NCI-H446 treated with DMSO at 0.1 percent for 48 hours (cell line): ENCODE measurements at regions not wholly inside any gene's neighbourhood (a gene's known extent, or its start where the extent isn't known, plus 50 kb on each side); places are given as distances from the start of the nearest gene placed in this dataset.

Experiments
- DNase-seq: peaks from one replicate; lab custom pipeline; 2025; lab: John Stamatoyannopoulos, UW

DNA sequence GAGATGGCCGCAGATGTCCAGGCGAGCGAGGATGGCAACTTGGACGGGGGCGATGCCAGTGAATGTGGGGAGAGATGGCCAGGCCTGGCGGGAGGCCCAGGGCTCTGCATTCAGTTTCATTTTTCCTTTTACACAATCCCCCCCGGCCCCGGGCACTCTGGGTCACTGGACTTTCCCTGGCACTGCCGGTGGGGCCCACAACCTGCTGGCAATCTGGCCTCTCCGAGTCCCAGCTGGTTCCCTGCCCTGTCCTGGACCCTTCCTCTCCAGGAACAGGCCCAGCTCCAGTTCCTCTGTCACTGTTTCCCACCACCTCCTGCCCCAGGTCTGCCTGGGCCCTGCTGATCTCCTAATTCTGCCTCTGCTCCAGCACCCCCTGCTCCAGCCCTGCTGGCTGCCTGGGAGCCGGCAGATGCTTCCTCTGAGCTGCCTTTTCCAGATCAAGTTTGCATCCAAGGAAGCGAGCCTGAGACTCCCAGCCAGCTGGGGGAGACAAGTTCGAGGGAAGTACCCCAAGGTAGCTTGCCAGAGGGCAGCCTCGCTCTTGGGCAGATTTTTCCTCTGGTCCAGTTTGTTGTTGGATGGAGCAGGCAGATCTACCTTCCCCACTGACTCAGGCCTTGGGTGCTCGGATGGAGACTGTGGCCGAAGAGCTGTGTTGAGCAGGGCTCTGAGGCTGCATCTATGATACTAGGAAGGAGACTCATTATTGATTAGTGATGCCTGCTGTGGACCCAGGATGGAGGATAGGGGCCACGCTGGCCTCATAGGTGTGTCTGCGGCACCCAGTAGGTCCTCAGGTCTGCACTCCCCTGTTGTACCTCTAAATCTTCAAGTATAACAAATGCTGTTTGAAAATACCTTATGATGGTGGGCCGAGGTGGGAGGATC lies 83.2 kb downstream of the CEBPB start:
- no peak for DNase-seq

DNA sequence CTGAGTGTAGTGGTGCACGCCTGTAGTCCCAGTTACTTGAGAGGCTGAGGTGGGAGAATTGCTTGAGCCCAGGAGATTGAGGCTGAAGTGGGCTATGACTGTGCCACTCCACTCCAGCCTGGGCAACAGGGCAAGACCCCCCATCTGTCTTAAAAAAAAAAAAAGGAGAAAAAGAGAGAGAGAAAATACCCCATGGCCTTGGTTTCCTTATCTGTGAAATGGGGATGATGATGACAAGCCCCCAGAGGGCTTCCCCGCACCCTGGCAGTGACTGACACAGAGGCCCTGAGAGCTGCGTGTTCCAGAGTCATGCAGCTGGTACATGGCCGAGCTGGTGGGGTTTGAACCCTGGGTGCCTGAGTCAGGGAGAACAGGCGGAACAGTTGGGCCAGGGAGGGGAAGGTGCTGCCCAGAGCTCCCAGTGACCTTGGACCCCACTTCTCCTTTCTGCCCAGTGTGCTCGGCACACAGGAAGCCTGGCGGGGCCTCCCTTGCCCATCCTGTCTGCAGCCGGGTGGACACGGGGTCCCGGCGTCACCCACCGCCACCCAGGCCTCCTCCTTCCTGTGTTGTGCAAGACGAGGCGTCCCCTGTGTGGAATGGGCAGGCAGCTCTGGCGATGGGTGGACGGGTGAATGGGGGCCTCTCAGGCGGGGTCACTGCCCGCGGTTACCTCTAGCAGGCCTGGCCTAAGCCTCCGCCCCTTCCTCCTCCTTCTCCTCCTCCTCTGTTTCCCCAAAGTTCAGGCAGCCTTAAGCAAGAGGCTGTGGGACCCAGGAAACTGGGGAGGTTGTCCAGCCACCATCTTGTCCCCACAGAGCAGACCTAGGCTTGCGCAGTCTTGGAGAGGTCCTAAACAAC lies 84.2 kb downstream of the CEBPB start:
- no peak for DNase-seq

DNA sequence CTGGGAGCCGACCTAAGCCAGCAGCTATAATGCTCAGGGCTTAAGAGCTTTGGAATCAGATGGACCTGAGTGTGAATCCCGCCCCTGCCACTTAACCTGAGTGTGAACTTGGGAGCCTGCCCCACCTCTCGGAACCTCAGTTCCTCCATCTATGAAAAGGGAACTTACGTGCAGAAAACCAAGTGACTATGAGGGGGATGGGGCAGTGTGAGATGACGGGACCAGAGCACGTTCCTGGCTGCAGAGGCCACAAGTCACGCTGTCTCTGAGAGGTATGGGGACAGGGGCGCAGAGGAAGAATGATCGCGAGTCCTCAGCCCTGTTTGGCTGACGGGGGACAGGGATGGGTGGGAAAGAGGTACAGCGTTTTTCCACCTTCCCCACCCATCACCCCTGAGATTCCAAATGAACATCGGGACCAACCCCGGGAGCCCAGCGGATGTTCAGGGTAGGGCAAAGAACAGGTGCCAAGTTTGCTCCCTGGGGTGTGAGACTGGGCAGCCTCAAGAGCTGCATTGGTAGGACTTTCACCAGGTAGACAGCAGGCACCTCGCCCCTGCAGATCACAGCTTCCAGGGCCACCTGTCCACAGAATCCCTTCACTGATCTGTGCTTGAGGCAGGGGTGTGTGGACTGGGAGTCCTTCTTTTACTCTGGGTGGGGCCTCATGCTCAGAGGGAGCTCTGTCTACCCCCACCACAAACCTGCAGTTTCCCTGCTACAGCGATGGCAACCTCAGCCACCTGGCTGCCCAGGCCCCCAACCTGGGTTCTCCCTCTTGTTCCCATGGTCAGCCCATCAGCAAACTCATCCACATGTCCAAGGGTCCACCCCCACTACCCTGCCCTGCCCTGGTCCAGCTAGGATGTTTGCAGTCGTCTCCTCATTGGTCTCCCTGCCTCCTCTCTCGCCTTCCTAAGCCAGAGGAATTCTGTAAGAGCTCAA lies 85.8 kb downstream of the CEBPB start:
- DNase-seq, result no peak

DNA sequence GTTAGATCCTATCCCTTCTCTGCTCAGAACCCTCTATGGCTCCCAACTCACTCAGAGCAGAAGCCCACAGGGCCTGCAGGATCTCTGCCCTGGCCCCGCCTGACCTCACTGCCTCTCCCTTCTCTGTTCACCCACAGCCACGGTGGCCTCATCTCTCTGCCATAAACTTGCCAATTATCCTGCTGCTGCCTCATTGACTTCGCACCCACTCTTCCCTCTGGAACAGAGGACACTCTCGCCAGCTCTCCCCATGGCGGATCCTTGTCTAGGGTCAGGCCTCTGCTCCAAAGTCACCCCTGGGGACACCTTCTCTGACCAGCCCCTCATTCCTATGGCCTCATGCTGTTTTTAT lies 86.4 kb downstream of the CEBPB start:
- DNase-seq, result no peak

DNA sequence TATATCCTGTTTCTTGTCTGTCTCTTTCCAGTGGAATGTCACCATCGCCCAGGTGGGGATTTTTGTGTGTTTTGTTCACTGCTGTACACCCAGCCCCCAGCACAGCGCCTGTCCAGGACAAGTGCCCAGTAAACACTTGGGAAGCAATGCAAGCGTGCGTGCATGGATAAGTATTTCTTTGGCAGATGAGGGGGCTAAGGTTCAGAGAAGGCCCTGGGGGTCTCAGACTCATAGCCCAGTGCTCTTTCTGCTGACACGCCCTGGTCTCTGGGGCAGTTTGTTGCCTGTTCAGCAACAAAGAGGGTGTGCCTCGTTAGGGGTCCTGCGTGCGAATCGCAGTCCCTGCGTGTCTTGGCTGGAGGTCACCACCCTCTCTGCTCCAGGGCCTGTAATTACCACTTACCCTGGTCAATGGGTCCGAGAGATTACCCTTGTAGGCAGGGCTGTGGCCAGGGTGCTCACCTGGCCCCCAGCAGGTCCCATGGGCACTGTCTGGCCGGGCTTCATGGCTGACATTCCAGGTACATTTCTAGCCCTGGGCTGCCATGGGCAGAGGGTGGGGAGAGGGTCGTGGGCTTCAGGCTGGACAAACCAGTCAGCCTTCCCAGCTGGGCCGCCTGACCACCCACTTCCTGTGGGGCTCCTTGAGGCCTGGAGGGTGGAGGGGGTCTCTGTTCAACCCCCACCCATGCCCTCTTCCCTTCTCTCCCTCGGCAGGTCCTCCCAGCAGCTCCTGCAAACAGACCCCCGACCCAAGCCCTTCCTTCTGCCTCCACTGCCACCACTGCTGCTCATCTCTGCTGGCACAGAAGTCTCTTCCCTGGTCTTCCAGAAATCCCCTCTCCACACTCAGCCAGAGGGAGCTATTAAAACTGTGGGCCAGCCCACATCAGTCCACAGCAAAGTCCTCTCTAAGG lies 87.1 kb downstream of the CEBPB start:
- DNase-seq, result no peak

DNA sequence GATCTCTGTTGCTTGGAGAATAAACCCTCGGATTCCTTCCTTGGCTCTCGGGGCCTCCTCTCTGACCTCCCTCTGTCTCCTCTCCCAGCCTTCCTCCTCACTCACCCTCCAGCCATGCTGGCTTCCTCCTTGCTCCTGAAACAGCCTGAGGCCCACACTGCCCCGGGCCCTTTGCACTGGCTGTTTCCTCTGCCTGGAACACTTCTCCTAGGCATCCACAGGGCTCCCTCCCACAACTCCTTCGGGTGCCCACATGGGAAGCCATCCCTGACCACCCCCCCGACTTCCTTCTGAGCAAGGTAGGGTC lies 87.7 kb downstream of the CEBPB start:
- no peak for DNase-seq

DNA sequence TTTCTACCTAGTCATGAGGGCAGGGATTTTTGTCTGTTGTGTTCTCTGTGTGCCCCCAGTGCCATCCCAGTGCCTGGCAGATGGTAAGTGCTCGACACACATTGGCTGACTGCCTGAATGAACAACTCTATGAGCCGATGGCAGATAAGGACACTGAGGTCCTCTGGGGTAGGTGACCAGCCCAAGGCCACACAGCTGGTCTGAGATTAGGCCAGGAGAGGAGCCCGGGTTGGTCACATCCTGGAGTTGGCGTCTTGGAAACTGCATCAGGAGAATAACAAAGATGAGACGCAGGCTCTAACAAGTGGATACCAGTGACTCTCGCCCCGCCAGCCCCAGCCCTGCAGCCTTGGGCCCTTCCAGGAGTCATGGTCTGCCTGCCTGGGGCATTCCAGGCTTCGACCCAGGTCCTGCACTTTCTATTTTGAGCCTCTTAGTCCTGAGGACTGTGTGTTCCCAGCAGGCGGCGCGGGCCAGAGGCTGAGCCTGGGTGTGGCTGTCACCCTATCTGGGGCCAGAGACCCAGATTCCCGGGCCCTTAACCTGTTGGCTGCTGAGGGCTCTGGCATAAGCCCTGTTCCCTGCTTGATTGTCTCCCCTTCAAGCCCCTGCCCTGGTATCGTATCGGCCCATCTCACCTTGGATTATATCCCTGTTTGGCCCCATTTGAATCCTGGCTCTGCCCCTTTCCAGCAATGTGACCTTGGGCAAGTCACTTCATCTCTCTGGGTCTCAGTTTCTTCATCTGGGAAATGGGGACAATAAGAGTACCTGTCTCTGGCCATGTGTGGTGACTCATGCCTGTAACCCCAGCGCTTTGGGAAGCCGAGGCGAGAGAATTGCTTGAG lies 88.3 kb downstream of the CEBPB start:
- DNase-seq, result no peak

DNA sequence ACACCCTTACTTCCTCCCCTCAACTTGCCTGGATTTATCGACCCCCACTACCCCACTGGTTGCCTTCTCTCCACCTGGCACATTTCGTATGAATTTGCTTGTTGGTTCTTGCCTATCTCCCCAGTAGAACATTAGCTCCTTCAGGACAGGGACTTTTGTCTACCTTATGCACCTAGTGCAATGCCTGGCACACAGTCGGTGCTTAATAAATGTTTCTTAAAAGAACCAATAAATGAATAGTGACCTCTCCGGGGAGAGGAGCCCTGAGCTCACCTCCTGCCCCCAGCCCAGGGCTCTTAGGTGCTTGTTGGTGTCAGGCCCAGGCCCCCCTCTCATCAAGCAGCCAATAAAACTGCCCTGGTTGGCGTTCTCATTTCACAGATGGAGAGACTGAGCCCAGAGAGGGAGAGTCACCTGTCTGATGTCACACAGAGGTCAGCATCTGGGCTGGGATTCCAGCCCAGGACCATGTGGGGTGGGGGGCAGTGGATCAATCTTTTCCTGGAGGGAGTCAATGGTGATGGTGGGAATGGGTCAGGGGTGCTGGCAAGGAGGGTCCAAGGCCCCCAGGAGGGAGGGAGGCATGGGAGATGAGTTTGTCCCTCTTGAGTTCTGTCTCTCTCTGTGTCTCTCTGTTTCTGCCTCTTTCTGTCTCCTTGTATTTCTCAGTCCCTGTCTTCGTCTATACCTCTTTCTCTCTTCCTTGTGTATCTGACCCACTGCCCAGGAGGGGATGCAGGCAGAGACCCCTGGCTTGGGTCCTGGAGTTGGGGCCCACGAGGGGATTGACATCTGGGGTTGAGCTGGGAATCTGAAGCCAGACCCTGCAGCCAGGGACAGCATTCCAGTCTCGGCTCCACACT lies 89.6 kb downstream of the CEBPB start:
- no peak for DNase-seq

DNA sequence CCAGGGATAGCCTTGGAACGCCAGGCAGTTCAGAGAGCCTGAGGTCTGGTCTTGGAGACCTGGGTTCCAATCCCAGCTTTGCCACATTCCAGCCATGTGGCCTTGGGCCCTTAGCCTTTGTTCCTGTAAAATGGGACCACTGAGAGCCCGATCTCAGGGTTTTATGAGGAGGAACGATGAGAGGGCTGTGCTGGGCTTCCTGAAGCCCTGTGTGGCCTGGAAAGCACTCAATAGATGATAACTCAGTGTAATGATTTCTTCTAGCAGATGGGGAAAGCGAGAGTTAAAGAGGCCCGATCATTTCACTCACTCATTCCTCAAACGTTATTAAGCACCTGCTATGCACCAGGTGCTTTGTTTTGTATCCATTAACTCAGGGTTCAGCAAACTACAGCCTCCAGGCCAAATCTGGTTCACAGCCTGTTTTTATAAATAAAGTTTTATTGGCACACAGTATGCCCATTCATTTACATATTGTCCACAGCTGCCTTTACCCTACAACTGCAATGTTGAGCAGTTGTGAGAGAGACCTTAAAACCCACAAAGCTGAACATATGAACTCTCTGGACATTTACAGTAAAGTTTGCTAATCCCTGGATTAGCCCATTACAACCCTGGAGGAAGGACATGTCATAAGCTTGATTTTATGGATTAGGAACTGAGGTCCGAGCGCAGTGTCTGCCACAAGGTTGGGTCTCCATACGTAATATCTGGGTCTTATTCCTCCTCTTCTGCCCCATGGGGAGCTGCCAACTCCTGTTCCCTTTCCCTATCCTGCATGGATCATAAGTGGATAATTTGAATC lies 90.4 kb downstream of the CEBPB start:
- DNase-seq, result no peak

DNA sequence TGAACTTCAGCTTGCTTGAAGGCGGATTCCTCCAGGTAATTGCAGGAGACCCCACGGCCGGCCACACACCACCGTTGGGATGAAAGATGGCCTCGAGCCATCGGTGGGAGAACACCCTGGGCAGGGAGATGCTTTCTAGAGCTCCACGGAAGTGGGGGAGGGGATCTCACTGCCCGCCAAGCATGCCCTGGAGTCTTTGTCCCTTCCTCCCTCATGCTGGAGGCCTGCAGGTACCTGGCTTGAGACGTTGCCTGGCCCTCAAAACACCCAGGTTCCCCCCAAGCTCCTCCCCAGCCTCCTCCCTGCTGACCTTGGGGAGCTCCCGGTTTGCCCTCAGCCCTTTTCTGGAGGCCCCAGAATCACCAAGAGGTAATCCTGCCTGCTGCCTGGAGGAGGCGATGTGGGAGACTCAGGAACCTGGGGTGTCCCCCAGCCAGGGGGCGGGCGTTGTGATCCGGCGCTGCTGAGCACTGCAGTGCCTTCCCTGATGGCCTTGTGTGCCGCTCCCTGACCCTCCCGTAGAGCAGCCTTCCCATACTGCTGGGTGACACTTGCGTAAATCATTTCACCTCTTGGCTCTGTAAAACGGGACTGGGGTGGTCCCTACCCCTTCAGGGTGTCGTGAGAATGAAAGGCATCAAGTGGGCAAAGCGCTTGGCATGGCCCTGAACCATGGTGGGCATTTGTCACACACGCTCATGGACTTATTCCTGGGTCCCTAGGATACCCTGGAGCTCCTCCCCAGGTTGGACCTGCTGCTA lies 91.4 kb downstream of the CEBPB start:
- no peak for DNase-seq

DNA sequence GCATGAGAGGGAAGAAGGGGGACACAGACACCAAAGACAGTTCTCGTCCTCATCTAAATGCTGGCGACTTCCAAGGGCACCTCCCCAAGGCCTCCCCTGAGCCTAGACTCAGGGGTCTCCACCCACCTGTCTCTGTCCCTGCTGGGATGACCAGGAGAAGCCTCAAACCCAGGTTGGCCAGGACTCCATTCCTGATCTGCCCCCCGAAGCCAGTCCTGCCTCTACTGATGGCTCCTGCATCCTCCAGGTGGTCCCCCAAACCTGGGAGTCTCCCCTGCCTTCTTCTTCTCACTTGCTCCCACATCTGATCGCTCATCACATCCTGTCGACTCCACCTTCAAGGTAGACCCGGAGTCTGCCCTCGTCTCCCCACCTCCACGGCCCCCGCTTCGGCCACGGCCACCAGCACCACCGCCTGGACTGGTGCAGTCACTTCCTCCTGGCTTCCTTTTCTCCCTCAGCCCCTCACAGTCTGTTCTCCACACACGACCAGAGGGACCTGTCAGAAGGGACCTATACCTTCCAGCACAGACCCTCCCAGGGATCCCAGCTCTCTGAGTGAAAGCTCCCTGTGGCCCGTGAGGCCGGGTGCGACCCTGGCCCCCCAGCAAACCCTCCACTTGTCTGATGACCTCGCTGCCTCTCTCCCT lies 92.1 kb downstream of the CEBPB start:
- DNase-seq, result no peak

DNA sequence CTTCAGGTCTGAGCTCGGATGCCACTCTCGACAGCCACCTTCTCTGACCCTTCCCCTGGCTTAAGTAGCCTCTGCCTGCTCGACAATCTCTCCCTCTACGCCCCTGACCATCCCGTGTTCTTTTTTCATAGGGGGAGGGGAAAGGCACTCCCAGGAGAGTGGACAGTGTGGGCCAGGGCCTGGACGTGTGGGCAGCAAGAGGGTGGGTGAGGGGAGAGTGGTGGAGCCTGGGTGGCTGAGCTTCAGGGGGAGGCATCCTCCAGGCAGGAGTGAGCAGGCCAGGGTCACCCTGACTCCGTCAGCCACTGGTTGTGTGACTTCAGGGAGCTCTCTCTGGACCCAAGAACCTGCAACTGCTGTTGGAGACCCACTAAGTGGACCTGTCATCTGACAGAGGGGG lies 92.7 kb downstream of the CEBPB start:
- DNase-seq, result no peak

DNA sequence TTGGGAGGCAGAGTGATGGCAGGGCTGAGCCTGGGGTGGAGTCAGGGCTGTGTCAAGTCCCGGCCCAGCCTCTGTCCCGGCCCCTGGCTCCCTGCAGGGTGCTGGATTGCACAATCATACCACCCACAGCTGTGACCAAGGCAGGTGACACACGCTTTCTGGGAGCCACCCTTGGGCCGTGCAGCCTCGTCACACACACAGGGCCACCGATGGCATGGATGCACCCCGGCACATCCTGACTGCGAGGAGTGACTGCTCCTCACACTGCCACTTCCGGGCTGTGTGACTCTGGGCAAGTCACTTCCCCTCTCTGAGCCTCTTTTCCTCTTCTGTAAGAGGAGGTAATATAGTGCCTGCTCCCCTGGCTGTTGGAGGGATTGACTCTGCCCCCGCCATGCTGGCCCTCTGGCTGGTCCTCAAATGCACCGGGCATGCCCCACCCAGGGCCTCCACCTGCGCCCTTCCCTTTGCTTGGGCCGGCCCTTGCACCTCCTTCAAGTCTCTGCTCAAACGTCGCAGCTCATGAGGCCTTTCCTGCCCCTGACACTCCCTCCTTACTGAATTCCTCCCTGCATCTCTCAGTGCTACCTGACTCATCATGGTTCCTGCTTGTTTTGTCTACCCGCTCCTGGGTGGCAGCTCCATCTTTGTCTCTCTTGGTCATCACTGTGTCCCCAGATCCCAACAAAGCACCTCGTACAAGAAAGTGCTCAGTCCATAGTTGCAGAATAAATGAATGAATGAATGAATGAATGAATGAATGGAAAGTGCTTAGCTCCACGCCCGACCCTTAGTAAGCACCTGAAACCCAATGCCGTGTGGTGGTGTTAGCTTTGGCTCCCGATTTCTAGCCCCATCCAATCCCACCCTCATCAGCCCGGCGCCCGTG lies 93.5 kb downstream of the CEBPB start:
- DNase-seq, result no peak

DNA sequence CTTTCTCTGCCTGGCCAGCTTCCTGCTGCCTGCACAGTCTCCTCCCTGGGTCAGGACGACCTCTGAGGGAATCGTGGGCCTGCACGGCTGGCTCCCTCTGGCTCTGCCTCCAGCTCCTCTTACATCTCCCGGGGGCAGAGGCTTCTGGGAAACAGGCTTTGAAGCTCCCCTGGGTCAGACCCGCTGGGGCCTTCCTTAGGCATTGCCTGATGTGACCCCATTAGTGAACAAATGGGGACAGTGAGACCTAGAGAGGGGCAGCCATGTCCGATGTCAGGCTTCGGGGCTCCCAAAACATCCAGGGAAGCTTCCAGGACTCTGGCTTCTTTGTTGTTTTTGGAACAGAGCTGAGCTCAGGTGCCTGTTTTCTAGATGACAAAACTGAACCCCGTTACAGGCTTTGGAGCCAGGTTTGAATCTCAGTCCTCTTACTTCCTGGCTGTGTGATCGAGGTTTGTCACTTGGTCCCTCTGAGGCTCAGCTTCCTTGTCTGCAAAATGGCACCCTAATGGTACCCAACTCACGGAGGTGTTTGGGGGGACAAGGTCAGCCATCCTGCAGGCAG lies 94.3 kb downstream of the CEBPB start:
- no peak for DNase-seq

DNA sequence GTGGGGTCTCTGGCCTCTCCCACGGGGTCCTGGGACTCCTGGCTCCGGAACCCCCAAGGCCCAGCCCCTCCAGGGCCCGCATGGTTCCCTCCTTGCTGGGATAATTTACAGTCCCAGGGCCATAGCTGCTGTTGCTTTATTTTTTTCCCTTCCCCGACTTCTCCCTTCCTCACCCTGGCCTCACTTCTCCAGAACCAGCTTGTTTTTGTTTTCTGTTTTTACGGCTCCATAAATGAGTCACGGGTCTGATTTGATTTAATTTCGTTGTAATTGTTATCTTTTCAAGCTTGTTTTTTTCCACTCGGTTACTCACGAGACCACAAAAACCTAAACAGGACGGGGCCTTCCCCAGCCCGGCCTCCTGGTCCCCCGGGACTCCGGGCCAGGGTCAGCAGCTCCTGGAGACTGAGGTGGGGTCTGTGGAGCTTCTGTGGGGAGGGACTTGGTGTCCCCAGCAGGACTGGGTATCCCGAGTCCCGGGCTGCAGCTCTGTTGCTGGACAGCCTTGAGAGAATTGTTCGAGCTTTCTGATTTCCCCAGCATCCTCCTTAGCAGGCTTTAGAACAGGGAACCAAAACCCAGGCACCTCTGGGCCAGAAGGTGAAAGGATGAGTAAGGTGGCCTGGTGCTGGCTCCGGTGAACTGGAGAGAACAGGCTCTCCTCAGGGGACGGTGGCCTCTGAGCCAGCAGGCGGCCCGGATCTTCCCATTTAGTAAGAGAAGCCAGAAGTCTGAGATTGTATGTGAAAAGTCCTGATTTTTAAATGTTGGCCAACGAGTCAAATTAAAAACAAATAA lies 94.9 kb downstream of the CEBPB start:
- DNase-seq, result no peak
